ENCODE measurements at regions not wholly inside any gene's neighbourhood (a gene's known extent, or its start where the extent isn't known, plus 50 kb on each side); places are given as distances from the start of the nearest gene placed in this dataset.
A peak's percentile ranks its signal among the peaks of the same experiment; 100 is the strongest.
"Not testable (repeated sequence)": the region's sequence is repeated elsewhere in the genome, so short reads cannot be mapped to it uniquely, and the experiment has no call there.

DNA sequence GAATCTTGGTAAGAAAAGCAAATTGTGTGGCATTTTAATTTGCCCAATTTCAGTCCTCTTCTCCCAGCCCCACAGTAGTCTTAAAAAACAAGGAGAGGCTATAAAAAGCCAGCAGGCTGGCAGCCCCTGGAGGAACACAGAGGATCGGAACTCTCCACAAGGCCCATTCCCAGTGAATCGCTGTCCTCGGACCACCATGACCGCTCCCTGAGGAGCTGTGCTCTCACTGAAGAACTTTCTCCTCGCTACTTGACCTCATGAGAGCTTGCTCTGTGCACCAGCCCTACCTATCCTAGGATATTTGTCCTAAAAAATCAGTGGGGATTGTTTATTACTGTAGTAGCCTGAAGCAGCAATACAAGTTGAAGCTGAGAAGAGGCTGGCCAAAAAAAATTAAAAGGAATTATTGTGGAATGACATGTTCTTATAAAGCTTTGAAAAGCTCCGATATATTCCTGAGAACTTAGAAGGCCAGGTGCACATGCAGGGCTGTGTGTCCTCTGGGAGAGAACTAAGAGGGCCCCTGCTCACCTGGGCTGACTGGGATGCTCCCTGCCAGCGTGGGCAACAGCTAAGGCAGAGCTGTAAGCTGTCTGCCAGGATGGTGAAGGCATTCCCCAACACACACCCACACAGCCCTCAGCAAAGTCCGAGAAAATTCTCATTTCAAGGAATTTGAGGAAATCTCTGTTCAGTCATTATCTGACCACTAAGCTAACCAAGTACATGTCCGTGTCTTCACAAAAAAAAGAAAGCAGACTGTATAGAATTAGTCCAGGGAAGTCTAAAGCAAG is 148.8 kb upstream of the SFSWAP start:
- no peak for DNase-seq

DNA sequence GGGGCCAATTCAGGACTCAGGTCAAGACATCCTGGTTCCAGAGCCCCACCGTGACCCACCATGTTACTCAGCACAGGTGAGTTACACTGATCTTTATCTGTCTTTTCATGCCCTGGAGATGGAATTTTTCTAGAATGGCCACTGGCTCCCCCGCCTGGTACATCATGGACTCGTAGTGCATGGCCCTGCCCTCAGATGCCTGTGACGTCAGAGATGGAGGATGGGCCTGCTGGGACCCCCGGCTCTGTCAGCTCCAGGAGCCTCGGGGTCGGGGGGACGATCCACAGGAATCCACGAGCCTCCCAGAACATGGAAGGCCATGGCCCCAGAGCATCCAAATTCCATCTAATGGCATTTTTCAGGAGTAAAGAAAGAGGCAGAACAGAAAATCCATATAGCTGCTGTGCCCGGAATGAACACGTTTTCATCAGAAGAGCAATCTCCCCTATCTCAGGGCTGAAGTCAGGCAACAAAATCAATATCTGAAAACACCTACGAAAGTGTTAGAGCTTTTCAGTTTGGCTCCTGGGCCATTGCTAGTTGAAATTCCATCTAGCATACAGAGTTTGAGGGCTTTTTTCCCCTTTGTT is 146.7 kb upstream of the SFSWAP start:
- peak; percentile 2 for DNase-seq

DNA sequence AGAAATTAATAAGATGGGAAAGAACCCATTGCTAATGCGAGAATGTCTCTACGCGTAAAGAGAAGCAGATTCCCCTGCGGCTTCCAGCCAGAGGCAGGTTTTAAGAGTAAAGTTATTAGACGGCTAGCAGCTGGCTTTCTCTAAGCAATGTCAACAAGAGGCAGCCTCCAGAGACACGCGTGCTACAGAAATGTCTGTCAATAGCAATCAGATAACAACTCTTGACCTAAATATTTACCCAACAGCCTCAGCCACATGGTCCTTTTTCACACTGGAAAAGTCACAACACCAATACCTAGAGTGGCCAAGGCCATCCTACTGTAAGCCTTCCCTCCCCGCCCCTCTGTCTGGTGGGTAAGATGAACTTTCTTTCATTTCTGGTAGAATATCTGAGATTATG is 146.0 kb upstream of the SFSWAP start:
- DNase-seq: peak; percentile 32

DNA sequence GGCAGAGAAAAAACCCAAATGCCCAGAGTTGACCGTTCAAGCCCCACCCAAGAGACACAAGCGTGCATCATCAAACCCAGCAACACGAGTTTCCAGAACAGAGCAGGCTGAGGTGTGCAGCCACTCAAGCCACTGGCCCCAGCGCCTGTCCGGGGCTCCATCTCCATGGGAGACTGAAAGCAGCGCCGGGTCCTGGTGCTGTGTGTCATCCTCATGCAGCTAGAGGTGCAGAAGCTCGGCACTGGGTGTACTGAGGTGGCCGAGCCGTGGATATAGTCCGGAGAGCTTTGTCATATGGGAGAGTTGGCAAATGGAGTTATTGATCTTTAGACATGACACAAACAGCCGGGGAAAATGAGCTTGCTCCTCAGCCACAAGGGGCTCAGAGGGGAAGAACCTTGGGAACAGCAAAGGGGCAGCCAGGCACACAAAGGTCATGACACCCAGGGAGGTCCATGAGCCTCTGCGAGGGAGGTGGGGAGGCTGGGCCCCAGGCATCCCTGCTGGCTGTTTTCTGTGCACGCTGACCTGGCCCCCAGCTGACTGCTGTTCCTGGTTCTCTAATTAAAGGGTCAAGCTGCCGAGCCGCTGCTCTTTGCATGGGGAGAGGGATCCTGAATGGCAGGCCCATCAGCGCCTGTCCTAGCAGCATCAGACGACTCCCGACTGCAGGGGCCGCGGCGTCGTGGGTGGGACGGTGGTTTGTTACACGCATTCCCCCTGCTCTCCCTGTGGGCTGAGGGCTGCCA is 145.4 kb upstream of the SFSWAP start:
- no peak for DNase-seq

DNA sequence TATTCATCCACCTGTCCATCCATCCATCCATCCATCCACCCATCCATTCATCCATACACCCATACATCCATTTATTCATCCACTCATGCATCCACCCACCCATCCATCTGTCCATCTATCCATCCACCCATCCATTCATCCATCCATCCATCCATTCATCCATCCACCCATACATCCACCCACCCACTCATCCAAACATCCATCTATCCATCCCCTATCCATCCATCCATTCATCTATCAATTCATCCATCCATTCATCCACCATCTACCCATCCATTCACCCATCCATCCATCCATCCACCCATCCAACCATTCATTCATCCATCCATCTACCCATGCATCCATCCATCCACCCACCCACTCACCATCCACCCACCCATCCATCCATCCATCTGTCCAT is 142.6 kb upstream of the SFSWAP start:
- no peak for DNase-seq

DNA sequence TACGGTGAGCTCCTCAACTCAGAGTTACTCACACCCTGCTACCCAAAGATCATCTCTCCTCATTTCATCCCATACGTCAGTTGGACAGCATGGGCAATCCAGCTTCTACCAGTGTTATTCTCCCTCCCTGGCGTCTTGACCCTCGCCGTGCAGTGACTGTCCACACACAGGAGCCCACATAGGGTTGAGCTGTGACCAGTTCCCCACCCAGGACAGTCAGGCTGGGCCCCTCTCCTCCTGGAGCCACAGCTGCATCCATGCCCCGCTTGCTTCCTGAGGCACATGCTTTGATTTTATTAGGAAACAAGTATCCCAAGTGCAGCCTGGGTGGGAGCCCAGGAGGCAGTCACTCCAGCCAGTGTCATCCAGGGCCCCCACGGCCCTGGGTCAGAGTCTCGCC is 140.3 kb upstream of the SFSWAP start:
- no peak for DNase-seq

DNA sequence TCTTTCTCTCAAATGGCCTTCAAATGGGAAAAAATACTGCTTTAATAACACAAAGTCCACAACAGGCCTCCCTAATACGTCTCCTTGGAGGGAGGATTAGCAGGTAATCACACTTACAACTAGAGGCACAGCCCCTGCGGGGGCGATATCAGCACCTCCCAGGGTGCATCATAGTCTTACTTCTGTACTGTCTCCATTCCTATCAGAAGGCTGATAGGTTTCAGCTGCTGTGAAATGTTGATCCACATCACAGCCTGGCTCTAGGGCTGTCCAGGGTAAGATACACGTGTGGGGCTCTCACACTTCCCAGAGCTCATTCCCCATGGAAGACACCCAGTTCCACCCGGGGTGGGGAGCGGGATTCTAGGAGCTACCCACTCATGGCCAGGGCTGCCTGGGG is 139.1 kb upstream of the SFSWAP start:
- no peak for DNase-seq

DNA sequence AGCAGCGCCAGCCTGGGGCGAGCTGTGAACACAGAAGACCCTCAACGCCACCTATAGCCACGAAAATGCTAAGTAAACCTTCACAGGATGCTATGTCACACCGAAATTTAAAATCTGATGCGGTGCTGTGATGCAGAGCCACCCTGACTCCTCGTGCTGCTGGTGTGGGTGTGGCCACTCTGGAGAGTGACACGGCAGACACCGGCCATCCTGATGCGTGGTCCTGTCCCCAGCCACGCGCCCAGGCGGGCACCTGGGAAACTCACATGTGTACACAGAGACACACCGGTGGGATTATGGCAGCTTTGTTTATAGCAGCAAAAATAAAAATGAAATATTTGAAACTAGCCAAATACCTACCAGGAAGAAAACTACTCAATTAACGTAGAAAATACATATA is 138.3 kb upstream of the SFSWAP start:
- DNase-seq: no peak

DNA sequence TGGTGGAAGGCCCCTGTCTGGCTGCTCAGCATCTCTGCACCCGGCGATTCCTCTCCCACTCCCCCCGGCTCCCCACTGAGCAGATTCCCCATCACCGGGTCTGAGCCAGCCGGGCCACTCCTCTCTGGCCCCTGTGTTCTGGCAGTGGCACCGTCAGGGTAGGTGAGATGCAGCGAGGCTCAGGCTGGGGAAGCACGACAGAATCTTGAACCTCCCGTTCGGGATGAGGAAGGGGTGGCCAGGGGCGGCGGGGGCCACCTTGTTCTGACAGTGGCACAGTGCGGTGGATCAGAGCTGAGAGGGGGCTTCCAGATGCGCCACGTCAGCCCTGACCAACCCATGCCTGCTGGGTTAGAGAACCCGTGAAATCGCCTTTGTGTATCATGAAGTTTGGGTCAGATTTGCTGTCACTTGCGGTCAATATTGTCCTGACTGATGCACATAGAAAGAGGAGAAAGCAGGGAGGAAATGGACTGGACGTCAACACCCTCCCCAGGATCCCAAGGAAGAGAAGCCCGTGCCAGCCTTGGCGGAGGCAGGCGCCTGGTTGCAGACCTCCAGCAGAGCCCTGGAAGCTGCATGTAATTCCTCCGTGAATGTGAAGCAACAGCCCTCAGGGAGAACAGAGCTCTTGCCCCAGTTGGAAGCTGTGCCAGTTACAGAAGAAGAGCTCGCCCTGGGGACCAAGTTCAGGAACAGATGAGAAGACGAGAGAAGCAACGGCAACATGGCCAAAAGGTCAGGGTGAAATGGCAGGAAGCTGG is 137.1 kb upstream of the SFSWAP start:
- DNase-seq: no peak

DNA sequence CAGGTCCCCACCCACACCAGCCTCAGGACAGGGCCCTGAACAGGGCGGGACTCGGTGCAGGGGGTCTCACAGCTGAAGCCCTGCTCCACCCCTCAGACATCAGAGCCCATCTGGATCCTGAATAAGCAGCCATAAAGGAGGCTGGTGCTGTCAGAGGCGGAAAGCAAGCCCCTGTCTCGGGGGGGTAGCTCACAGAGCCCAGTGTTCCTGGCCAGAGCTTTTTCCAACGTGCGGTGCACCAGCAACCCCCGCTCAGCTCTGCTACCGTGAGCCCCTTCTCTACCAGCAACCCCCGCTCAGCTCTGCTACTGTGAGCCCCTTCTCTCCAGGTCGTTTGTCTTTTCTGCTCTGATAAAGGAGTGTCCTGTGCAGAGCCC is 136.5 kb upstream of the SFSWAP start:
- no peak for DNase-seq

DNA sequence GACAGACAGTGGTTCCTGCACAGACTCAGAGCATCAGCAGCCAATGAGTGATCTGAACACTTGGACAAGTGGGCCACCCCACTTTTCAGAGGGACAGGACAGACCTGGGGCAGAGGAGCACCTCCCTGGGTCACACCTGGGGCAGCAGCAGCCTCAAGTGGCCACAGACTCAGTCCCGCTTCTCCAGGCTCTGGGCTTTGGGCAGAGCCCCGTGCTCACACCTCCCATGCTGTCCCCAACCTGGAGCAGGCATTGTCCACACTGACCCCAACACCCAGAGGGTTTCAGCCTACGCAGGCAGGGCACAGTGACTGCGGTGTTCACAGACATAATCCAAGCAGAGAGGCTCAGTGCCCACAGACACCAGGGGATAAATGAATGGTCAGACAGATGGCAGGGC is 135.5 kb upstream of the SFSWAP start:
- DNase-seq: no peak

DNA sequence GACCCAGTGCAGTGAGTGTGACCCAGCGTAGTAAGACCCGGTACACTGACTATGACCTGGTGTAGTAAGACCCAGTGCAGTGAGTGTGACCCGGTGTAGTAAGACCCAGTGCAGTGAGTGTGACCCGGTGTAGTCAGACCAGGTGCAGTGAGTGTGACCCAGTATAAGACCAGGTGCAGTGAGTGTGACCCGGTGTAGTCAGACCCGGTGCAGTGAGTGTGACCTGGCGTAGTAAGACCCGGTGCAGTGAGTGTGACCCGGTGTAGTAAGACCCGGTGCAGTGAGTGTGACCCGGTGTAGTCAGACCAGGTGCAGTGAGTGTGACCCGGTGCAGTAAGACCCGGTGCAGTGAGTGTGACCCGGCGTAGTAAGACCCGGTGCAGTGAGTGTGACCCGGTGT is 134.2 kb upstream of the SFSWAP start:
- not testable (repeated sequence) for DNase-seq

DNA sequence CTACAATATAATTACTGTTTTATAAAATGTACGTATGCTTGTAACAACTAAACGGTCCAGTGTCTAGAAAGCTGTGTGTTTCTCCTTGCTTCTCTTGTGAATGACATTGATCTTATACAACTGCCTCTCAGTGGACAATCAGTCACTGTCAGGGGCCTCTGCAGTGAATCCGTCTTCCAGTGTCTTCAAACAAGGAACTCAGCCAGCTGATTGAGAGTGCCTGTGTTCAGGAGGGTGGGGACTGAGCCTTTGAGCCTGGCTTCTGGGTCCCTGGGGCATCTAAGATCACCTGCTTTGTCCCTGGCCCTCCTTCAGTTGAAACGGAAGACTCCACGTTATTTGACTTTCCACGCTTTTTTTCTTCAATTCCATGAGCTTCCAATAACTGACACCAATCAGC is 133.1 kb upstream of the SFSWAP start:
- no peak for DNase-seq

DNA sequence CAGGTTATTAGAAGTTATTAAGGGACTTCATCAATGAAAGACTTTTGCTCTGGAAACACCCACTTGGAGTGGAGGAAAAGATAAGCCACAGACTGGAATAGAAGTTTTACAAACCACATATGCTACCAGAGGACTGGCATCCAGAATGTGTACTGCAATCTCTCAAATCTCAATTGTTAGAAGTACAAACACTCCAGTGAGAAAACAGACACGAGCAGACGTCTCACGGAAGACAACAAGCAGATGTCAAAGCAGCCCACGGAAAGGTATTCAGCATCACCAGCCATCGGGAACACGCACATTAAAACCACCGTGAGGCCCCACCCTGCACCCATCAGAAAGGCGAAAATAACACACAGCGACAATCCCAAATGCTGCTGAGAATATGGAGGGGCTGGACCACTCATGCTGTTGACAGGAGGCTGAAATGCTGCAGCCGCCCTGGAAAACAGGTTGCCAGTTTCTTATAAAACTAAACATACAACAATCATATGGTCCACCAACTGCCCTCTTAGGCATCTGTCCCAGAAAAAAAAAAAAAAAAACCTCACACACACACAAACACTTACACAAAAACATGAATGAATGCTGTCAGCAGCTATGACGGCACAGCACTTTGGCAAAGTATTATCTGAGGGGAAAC is 131.9 kb upstream of the SFSWAP start:
- no peak for DNase-seq

DNA sequence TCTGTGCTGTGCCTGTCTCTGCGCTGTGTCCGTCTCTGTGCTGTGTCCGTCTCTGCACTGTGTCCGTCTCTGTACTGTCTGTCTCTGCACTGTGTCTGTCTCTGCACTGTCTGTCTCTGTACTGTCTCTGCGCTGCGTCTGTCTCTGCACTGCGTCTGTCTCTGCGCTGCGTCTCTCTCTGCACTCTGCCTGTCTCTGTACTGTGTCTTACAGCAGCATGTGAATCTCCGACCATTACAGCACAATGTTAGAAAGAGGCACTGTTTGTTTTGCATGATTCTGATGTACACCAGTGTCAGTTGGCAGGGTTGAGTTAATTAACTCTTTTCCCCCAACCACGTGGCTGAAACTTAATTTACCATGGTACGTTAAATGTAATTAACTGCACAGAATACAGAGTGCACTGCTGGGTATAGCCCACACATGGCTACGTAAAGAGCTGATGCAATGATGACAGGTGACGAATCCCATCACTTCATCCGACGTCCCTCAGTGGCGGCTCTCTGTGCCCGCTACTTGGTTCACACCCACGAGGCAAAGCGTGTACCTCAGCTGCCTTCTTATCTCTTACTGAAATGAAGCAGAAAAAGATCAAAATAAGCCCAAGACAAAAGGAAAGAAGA is 127.7 kb upstream of the SFSWAP start:
- no peak for DNase-seq

DNA sequence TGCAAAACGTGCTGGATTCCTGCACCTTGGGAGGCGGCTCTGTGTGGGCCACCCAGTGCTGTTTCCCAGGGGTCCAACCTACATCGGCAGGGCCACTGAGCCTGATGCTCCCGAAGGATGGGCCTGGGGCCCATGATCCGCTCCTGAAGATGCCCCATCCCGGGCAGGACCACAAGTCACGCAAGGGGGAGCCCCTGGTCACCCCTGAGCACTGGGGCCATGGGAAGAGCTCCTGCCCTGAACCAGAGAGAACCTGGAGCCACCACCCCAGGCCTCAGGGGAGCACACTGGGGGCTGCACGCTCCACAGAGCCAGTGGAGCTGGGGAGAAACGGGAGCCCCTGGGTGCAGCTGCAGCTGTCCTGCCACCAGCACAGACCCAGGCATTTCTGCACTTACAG is 124.6 kb upstream of the SFSWAP start:
- DNase-seq: no peak

DNA sequence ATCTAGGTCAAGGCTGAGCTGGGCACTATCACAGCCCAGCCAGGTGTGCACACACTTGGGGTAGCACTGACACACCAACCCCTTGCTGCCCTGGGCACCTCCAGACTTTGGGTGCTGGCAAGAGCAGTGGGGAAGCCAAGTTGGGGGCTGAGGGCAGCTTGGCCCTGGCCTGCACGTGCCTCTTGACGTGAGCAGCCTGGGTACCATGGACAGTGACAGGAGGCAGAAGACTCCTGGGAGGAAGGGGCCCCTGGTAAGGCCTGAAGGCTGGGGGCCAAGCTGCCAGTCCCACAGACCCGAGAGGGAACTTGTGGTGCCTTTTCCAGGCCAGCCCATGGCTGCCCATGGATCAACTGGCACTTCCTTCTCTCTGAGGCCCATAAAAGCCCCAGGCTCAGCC is 124.1 kb upstream of the SFSWAP start:
- DNase-seq: no peak

DNA sequence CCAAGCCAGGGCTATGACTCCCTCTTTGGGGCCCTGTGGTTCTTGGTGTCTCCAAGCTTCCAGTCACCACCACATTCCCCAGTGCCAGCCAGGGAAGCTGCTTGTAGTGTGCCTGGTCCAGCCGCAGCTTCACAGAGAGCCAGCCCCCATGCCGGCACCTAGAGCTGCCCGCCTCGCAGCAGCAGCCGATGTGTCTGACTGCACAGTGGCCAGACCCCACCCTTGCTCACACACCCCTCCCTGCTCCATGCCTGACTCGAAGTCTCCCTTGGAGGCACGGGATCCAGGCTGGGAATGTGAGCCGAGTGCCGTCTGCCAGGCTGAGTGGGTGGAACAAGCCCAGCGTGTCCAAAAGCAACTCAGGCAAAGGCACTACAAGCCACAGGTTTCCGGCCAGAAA is 123.3 kb upstream of the SFSWAP start:
- DNase-seq: no peak

DNA sequence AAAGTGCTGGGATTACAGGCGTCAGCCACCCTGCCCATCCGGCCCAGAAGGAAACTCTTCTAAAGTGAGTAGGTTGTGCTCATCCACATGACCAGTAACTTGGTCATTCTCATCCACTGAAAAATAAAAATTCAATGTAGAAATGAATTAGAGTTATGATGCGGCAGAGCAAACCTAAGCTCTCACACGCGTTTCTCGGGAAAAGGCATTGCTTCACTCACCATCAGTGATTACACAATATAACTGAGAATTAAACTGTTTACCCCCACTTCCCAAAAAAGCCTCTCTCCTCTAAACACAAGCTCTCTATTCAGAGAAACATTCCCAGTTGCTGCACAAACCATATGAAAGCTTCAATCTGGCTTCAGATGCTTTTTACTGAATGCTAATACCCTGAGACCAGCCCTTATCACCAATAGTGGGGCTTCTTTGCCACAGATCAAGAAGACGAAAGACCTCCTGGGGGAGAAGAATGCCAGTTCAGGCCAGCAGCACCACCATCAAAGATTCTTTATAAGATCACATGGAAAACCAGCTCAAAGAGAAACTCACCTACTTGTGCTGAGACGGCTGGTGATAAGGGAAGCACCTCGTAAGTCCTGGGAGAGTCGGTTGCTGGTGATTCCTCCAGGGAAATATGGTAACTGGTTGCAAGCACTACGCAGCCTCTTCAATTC is 121.5 kb upstream of the SFSWAP start:
- no peak for DNase-seq

DNA sequence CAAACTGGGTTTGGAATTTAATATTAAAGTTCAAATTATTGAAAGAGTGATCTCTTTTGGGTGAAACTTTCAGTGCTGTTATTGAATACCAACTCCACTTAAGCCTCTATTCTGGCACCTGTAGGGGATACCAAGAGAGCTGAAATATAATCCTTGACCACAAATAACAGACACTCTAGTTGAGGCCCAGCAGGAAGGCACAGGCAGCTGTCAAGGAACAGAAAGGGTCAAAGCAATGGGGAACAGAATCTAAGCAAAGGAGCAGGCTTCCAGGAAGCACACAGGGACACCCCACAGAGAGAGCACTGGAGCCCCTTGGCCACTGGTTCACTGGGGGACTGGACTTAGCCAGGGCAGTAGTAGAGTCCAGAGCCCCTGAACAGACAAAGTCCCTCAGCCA is 120.9 kb upstream of the SFSWAP start:
- DNase-seq: no peak

DNA sequence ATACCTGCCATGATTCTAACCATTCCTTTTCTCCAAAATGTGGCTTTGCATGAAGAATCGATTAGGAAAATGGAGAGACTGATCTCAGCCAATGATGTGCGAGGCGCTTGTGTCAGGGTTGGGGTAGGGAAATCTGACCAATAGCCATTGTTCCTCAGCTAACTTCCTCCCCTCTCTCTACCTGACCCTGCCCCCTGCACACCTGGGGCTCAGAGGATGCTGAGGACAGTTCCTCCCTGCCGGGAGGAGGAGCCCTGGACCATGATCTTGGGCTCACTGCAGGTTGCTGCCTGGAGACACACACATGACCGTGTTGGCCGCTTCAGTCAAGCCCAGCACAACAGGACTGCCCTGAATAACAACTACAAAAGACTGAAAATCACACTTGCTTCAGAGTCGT is 119.8 kb upstream of the SFSWAP start:
- DNase-seq: no peak
